ENCODE measurements at regions not wholly inside any gene's neighbourhood (a gene's known extent, or its start where the extent isn't known, plus 50 kb on each side); places are given as distances from the start of the nearest gene placed in this dataset.
"Not testable (repeated sequence)": the region's sequence is repeated elsewhere in the genome, so short reads cannot be mapped to it uniquely, and the experiment has no call there.

DNA sequence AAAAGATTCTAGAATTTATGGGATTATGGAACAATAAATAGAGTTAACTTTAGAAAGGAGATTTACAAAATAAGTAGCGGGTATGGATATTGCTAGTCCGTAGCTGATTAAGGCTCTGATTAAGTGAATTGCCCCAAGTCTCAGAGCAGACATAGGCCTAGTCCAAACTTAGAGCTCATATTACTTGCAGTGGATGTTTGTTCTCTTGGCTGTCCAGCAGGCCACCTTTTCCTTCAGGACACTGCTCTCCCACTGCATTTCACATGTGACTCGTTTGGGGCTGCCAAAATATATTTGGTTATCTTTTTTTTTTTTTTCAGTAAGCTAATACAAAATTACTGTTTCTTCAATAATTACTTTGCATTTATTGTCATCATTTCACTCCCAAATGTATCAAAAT is 76.6 kb downstream of the ARRDC3 start:
- H3K4me3 ChIP-seq (ENCODE audit: low read depth, low read length): no peak overlapping the region
- TF ChIP-seq, protein P1, sequence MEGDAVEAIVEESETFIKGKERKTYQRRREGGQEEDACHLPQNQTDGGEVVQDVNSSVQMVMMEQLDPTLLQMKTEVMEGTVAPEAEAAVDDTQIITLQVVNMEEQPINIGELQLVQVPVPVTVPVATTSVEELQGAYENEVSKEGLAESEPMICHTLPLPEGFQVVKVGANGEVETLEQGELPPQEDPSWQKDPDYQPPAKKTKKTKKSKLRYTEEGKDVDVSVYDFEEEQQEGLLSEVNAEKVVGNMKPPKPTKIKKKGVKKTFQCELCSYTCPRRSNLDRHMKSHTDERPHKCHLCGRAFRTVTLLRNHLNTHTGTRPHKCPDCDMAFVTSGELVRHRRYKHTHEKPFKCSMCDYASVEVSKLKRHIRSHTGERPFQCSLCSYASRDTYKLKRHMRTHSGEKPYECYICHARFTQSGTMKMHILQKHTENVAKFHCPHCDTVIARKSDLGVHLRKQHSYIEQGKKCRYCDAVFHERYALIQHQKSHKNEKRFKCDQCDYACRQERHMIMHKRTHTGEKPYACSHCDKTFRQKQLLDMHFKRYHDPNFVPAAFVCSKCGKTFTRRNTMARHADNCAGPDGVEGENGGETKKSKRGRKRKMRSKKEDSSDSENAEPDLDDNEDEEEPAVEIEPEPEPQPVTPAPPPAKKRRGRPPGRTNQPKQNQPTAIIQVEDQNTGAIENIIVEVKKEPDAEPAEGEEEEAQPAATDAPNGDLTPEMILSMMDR (IDR thresholded peaks at IDR 0.05; ENCODE audit: insufficient read depth, low read depth, low read length): no peak
- DNase-seq (ENCODE audit: low read depth): peak; percentile 38

DNA sequence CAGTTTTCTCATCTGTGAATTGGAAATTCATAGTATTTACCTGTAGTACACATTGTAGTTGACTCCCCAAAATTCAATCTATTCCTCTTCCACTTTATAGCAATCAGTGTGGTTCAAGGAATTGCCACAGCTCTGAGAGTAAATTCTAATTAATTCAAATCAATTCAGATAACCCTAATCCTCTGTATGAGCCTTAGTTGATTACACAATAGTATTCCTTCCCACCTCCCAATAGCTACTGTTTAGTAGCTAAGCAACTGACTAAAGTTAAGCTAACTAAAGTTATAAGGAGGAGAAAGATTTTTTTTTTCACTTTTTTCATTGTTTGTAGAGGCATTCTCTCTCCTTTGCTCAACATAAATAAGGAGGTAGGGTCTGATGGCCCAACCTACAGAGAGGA is 77.5 kb downstream of the ARRDC3 start:
- TF ChIP-seq, protein P1 (IDR thresholded peaks at IDR 0.05; ENCODE audit: insufficient read depth, low read depth, low read length): no peak
- no peak overlapping the region for H3K4me3 ChIP-seq (ENCODE audit: low read depth, low read length)
- no peak for DNase-seq (ENCODE audit: low read depth)

DNA sequence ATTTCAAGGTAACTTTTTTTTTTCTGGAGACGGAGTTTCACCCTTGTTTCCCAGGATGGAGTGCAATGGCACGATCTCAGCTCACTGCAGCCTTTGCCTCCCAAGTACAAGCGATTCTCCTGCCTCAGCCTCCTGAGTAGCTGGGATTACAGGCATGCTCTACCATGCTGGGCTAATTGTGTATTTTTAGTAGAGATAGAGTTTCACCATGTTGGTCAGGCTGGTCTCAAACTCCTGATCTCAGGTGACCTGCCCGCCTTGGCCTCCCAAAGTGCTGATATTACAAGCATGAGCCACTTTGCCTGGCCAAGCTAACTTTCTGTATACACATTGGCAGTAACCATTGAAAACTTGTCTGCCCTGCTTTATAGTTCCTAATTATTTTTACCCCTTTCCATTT is 79.1 kb downstream of the ARRDC3 start:
- not testable (repeated sequence) for DNase-seq (ENCODE audit: low read depth); H3K4me3 ChIP-seq (ENCODE audit: low read depth, low read length)

DNA sequence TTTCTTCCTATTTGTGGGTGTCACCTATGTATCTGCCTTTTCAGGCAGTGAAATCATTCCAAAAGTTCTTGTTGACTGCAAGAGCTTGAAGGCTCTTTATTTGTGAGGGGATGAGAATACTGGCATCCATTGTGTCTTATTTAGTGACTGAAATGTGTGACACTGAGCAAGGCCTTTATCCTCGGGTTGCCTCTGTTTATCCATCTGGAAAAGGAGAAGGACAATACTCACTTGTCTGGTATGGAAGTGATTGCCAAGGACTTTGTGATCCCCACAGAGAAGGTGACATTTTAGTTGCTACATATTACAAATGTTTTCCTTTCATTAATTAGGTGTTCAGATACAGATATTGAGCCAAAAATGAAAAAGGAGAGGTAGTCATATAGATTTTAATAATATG is 80.2 kb downstream of the ARRDC3 start:
- no peak for DNase-seq (ENCODE audit: low read depth)
- TF ChIP-seq, protein P1 (IDR thresholded peaks at IDR 0.05; ENCODE audit: insufficient read depth, low read depth, low read length): no peak

DNA sequence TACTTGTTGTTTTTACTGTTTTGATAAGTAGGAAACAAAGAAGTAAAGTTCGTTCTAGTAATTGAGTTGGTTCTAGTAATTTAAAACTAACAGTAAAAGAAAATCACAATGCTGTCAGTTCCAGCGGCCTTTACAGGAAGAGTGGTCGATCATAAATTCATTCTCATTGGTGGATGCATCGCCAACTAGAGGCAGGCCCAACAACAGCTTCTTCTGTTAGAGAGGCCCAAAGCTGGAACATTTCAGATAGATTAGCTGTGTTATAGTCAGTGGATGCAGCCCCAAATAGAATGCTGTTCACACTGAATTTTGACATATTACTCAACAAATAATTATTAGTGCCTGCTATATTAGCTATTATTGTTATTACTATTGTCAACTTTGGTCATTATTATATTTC is 80.8 kb downstream of the ARRDC3 start:
- no peak overlapping the region for H3K4me3 ChIP-seq (ENCODE audit: low read depth, low read length)
- no peak for DNase-seq (ENCODE audit: low read depth)
- TF ChIP-seq, protein P1 (IDR thresholded peaks at IDR 0.05; ENCODE audit: insufficient read depth, low read depth, low read length): no peak

More for the DNA sequence above, 80.2 kb downstream of the ARRDC3 start:
- no peak overlapping the region for H3K4me3 ChIP-seq (ENCODE audit: low read depth, low read length)

DNA sequence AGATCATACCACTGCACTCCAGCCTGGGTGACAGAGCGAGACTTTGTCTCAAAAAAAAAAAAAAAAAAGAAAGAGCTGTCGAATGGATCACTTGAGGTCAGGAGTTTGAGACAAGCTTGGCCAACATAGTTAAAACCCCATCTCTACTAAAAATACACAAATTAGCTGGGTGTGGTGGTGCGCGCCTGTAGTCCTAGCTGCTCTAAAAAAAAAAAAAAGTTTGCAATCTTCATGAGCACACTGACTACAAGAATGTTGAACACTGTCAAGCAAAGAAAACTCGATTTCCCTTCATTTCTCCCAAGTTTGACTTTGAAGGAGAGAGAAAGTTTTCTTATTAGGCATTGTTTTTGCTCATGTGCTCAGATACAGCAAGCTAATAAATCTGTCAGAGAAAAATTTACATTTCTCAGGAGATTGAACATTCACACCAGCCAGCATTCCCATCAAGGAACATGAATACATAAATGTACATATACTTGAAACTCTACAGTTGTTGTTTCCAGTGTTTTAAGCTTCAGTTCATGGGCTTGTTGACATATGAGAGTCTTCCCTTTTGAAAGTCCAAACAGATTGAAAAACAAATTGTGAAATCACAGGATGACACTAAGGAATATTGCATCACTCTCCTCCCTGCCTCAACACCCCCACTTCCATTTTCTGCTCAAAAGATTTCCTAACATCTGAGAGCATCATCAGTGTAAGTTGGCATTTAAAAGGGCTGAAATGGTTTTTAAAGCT is 81.8 kb downstream of the ARRDC3 start:
- DNase-seq (ENCODE audit: low read depth): peak; percentile 95
- TF ChIP-seq, protein P1 (IDR thresholded peaks at IDR 0.05; ENCODE audit: insufficient read depth, low read depth, low read length): no peak
- no peak overlapping the region for H3K4me3 ChIP-seq (ENCODE audit: low read depth, low read length)

DNA sequence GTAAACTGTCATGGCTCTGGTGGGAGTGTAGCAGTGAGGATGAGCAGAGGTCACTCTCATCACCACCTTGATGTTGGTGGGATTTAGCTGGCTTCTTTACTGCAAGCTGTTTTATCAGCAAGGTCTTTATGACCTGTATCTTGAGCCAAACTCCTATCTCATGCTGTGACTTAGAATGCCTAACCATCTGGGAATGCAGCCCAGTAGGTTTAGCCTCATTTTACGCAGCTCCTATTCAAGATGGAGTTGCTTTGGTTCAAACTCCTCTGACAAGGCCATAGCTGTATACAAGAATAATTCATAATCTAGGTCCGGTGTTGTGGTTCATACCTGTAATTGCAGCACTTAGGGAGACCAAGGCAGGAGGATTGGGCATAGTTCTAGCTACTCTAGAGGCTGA is 85.1 kb downstream of the ARRDC3 start:
- TF ChIP-seq, protein P1 (IDR thresholded peaks at IDR 0.05; ENCODE audit: insufficient read depth, low read depth, low read length): no peak
- no peak overlapping the region for H3K4me3 ChIP-seq (ENCODE audit: low read depth, low read length)

More for the DNA sequence above, 85.1 kb downstream of the ARRDC3 start:
- no peak for DNase-seq (ENCODE audit: low read depth)
